ENCODE measurements at regions not wholly inside any gene's neighbourhood (a gene's known extent, or its start where the extent isn't known, plus 50 kb on each side); places are given as distances from the start of the nearest gene placed in this dataset.

- DNase-seq: no peak
These were observed 54.5 kb upstream of the ATP11B start for GRCh38 chr3:182738583-182739411.

- DNase-seq: peak; percentile 15 to 58
These were observed 53.7 kb upstream of the ATP11B start for GRCh38 chr3:182739619-182740018.

GRCh38 chr3:182740710-182741109 lies 52.6 kb upstream of the ATP11B start:
- peak; percentile 55 to 62 for DNase-seq

GRCh38 chr3:182741214-182741613 lies 52.1 kb upstream of the ATP11B start:
- DNase-seq: no peak

All from NCI-H526 (cell line).